ENCODE measurements at regions not wholly inside any gene's neighbourhood (a gene's known extent, or its start where the extent isn't known, plus 50 kb on each side); places are given as distances from the start of the nearest gene placed in this dataset.

DNA sequence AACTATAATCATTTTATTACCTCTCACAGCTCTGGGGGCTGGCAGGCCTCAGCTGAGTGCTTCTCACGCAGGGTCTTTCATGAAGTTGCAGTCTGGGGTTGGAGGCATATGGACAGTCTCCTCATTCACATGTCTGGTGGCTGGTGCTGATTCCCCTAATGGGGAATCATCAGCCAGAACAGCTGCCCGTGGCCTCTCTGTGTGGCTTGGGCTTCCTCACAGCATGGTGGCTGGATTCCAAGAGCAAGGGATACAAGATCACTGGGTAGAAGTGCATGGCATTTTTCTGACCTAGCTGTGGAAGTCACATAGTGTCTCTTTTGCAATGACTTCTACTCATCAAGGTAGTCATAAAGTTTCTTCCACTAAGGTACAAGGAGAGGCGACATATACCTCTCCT is 59.0 kb upstream of the LAPTM4A start:
- no peak for DNase-seq

DNA sequence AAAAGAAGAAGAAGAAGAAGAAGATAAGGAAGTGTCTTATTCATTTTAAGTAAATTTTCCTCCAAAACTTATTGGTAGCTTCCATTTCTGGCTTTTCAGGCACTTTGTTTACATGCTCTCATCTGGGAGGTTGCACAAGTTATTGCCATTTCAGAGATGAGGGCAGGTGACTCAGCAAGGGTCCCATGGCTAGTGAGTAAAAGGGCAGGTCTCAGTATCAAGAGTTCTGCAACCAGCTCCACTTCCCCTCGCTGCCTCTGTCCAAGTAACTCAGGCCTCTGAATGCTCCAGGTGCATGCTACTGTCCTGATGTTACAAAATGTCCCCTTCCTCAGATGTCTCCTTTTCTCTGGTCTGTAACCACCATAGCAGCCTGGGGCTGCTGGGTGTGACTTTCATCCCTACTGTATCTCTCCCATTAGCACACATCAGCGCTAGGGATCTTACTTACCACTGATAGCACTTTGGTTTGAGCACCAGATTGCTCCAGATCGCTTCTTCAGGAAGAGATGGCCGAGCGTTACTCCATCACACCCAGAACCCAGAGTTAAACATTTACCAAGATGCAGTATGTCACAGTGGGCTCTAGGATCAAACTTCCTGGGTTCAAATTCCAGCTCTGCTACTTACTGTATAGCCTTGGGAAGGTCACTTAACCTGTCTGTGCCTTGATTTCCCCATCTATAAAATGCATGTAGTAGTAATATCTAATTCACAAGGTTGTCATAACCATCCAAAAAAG is 57.4 kb upstream of the LAPTM4A start:
- DNase-seq = no peak

DNA sequence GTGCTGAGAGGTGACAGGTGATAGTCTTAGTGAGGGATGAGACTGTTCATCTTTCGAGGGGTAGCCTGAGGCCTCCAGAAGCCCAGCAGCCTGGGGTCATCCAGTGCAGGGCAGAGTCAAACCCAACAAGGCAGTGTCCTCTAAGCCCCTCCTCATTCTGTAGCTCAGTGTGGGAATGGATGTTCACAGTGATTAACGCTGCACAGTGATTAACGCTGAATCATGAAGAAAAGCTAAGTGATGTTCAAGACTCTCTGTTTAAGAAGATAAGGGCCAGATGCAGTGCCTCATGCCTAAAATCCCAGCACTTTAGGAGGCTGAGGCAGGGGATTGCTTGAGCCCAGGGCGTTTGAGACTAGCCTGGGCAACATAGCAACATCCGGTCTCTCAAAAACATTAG is 56.3 kb upstream of the LAPTM4A start:
- no peak for DNase-seq

DNA sequence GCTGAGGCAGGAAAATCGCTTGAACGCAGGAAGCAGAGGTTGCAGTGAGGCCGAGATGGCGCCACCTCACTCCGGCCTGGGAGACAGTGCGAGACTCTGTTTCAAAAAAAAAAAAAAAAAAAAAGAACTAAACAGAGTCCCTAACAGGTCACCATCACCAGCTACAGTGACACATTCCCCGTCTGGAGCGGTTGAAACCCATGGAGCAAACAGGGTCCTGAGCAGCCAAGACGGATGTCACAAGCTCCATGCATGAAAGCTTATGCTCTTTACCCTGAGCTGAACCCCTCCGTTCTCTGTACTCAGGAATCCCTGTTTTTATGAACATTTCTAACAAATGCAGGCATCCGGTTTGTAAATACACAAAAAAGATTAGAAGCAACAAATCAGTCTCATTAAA is 55.9 kb upstream of the LAPTM4A start:
- no peak for DNase-seq

DNA sequence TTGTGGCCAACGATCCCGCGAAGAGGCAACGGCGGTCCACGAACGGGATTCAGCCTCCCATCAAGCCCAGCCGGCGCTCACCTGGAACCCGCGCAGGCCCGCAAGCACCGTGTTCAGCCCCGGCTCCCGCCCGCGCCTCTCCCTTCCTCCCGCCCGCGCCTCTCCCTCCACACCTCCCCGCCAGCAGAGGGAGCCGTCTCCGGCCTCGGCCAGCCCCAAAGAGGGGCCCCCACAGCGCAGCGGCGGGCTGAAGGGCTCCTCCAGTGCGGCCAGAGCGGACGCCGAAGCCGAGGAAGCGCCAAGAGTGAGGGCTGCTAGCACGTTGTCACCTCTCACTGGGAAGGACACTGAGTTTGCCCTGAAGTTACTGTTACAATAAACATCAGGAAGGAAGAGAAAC is 55.3 kb upstream of the LAPTM4A start:
- DNase-seq = no peak

DNA sequence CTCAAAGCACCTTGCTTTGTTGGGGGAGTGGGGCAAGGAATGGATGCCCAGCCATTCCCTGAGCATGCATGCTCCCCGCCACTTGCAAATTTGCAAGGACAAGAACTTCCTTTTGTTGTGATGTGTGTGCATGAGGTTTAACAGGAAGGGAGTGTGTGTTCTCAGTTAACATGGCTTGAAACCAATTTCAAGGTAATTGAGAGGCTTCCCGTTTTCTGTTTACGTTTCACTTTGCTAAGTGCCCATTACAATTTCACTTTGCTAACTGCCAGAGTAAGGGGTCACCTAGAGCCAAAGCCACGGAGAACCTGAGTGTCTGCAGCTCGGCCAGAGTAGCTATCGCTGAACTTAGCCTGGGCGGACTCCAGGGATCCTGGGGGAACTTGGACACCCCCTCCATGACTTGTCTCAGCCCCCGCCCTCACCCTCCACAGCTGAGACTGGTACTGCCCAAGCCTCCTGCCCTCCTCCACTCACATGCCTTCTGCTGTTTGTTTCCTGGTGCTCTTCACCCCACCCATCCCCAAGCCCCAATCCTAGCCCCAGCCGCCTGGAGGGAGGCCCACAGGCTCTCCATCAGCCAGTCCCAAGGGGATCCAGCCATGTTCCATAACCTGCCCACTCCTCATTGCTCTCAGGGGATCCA is 53.6 kb upstream of the LAPTM4A start:
- DNase-seq = peak; percentile 48

DNA sequence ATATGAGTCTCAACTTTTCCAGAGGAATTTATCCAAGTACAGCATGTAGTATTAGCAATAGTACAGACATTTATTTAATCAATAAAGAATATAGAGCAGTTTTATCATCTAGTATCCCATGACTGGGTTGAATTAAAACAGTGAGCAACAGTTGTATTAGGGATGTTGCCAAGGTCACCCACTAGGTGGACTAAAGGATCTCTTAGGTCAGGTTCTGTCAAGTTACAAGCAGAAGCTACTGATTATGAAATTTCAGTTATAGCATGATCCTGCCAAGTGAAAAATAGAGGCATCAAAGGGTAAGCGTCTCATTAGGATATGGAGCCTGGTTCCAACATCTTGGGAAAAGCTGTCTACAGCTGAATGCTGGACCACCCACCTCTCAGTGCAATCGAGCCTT is 52.1 kb upstream of the LAPTM4A start:
- DNase-seq = no peak
